HUDEP-2 (cell line): ENCODE measurements at regions not wholly inside any gene's neighbourhood (a gene's known extent, or its start where the extent isn't known, plus 50 kb on each side); places are given as distances from the start of the nearest gene placed in this dataset.

Experiments used
- DNase-seq, 76 experiments: peaks; one replicate each; lab custom pipeline; 2025; ENCODE audit not compliant: unreplicated experiment in 76 of 76; lab: John Stamatoyannopoulos, UW

DNA sequence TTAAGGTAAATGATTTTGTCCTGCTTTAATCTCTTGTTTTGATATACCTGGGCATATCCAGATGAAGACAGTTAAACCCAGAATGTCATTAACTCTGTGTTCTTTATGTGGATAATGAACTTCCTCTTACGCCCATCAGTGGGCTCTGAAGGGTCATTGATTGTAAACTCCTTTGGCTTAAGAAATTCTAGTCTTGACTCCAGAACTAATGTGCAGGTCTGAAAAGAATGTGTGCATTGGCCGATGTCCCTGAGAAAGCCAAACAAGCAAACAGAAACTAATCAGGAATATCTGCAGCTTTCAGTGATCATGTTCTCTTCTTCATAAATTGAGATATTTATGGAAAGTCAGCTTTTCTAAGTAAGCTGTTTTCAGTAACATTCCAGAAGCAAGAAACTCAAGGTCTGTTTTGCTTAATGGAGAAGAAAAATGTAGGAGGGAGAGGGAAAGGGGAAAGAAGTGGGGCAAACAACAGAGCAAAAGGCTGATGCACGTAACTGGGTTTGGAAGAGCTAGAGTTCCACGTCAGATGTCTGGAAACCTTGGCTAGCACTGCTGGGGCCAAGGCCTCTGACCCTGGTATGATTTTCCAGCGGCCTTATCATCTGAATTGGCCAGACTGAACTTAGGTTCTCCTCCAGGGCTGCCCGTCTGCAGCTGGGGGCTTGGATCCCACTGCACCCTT, 61.3 kb upstream of the FHL2 start:
- no peak for DNase-seq

DNA sequence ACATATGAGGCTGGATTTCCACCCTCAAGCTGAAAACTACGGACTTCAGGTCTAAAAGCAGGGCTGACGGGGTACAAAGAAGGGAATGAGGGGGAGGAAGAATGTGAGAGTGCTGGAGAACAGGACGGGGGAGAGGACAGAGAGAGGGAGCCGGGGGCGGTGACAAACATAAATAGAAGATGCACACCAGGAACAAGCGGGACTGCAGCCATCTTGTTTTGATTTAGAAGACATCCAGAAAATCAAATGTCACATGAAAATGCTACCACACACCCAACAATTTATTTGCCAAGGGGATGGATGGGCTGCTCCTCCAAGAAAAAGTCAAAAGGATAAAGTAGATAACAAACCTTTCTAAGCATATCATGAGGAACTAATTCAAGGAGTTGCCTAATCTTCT, 59.2 kb upstream of the FHL2 start:
- no peak for DNase-seq

DNA sequence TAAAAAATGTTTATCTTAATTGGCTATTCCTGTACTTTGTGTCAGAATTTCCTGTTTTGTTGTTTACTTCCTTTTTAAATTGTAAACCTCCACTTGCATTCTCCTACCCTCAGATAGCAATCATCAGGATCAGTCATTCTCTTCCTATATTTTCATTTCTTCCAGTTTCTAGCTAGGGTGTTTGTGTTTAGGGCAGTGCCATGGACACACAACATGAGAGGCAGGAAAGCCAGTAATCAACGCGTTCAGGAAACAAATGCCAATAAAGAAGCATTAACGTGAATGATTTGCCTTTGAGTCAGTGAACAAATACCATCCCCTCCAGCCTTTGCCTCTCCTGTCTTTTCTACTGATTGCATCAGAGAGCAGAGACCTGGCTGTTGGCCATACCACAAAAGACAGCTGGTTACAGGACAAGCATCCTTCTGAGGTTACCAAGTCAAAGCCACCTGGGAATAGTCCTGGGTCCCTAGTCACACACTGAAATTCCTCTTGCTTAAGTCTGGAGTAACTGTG, 56.7 kb upstream of the FHL2 start:
- peak in 1 of 76 experiments; percentile 5 for DNase-seq

DNA sequence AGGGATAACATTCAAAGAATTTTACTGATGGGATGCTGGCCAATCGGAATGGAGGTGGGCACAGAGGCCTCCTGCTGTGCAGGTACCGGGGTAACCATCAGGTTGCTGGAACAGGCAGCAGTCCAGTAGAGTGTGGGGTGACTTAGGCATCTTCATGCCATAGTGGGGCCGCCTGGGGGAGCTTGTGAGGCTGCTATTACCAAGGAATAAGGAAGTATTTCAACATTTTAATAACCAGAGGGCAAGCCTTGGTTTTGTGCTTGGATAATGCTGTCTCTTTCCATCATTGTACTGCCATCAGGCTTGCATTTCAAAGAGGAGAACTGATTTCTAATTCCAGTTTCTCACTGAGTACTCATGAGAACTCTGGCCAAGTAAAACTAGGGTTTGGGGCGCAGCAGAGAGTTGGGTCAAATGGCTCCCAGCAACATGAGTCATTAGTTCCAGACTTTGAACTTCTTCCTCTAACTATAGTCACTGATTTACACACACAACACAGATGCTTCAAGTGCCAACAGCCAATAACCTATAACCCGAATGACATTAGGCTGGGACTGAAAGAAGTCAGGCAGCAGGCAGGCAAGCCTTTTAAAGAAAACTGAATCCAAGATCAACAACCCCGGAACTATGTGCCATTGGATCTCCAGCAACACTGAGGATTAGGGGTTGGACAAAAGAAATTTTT, 56.1 kb upstream of the FHL2 start:
- peak in 25 of 76 experiments; percentile 3 to 40 (median 10) for DNase-seq

DNA sequence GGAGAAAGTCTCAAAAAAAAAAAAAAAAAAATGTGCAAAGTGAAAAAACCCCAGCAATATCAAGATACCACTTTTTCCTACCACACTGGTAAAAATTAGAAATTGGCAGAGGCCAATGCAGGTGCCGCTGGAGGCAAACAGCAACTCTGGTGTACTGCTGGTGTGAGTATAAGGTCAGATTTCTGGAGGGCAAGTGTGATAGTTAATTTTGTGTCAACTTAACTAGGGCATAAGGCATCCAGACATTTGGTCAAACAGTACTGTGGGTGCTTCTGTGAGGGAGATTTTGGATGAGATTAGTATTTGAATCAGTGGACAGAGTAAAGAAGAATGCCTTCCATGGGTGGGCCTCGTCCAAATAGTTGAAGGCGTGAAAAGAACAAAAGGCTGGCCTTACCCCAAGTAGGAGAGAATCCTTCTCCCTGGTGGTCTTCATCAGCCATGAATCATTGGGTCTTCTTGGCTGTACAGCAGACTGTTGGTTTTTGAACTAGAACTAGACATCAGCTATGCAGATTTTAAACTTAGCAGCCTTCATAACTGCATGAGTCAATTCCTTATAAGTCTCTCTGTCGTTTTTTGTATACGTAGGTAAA, 52.8 kb upstream of the FHL2 start:
- no peak for DNase-seq

DNA sequence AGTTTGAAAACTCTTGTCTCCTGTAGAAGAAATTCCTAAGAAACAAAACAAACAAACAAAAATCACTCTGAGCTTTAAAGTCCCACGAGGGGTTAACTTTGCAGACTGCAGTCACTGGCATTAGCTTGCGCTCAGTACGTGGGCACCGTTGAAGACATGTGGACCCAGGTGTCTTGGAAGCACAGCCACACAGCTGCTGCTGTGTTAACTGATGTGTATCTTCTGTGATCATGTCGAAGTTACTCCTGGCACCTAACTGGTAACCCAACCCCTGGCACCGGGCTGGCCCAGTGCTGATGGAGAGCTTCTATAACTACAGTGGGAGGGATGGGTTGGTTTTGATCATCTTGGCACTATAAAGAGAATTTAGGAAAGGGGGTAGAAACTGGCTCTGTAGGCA, 51.6 kb upstream of the FHL2 start:
- DNase-seq = no peak

DNA sequence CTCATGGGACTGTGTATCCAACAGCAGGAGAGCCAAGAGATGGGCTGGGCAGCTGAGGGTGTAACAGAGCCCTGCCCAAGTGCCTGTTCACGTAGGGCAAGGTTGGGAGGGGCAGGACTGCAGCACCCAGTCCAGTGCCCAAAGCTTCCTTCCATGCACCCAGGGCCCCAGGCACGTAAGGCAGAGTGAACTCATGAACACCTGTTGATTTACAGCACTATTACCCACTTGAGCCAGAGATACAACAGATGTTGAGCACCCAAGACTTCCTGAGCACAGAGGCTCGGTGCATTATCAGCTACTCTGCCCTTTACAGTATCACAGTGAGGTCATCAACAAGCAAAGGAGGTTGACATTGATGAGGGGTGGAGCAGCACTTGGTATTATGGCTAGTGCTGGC, 50.2 kb upstream of the FHL2 start:
- DNase-seq = peak in 15 of 76 experiments; percentile 3 to 31 (median 12)
